K562 (cell line): ENCODE measurements at regions not wholly inside any gene's neighbourhood (a gene's known extent, or its start where the extent isn't known, plus 50 kb on each side); places are given as distances from the start of the nearest gene placed in this dataset.

Source experiments
- ATAC-seq: fragments of 200-7000 bp; cut with Tn5 transposase; 3 replicates; pipeline ENCODE4 v1.9.1; 2020; ENCODE audit warnings: moderate library complexity
- BruUV-seq: library from RNA; stranded (reverse); fragments of 400-500 nt; replicated peaks from 2 replicates; lab custom pipeline; 2021; lab: Mats Ljungman, UMichigan
- CTCF ChIA-PET: fragments of 300-600 bp; formaldehyde crosslinking; extraction: SDS; loops from one replicate; lab custom pipeline; 2021; ENCODE audit warnings: low intra/inter-chr PET ratio; lab: Yijun Ruan, JAX
- POLR2A ChIA-PET: fragments of 300-600, 350-650 bp; sonication (Branson Sonifier 250); formaldehyde crosslinking; extraction: SDS; loops from one replicate; lab custom pipeline; 2021; ENCODE audit warnings: antibody characterized with exemption, inconsistent platforms; lab: Yijun Ruan, JAX
- DNase-seq, 4 experiments: peaks; one replicate each; pipeline versions ENCODE4 v3.0.0 to v3.0.0-alpha.2; 2011 to 2018; ENCODE audit warnings: low spot score in 3 of 4, mixed read lengths in 3 of 4; ENCODE audit errors: extremely low read depth in 1 of 4
- FAIRE-seq: peaks from 2 replicates; lab custom pipeline; 2011; peaks lifted over from hg19 to GRCh38; lab: Jason Lieb, UNC
- H2AFZ ChIP-seq: 2 replicates; pipeline ENCODE4 v1.6.0; 2011; ENCODE audit warnings: low read depth, low read length, control low read depth, inconsistent platforms
- H3K27ac ChIP-seq: fragments of 200-600 bp; 3 replicates; pipeline ENCODE4 v1.8.0; 2011; ENCODE audit warnings: low read depth, mild to moderate bottlenecking, control low read depth, inconsistent platforms, low read length, moderate library complexity, mixed read lengths; ENCODE audit errors: extremely low read depth
- H3K27me3 ChIP-seq, 2 experiments: fragments of 300-600 bp in 1 of 2; 2 replicates in 1 of 2; 3 replicates in 1 of 2; pipeline versions ENCODE4 v1.6.0 to v1.8.0; 2011; ENCODE audit warnings: inconsistent platforms in 2 of 2, low read length in 2 of 2, mild to moderate bottlenecking in 1 of 2, mixed read lengths in 1 of 2, moderate library complexity in 1 of 2; ENCODE audit not compliant: control insufficient read depth in 2 of 2, insufficient read depth in 2 of 2
- H3K36me3 ChIP-seq: fragments of 300-600 bp; 3 replicates; pipeline ENCODE4 v1.8.0; 2011; ENCODE audit warnings: mild to moderate bottlenecking, low read length, inconsistent platforms; ENCODE audit not compliant: control insufficient read depth, insufficient read depth
- H3K4me1 ChIP-seq, 2 experiments: fragments of 200-600 bp in 1 of 2; replicated peaks in 1 of 2; 2 replicates in 1 of 2; 3 replicates in 1 of 2; pipeline versions ENCODE4 v1.5.1 to v1.8.0; 2011; ENCODE audit warnings: inconsistent platforms in 2 of 2, low read length in 2 of 2, mild to moderate bottlenecking in 1 of 2, mixed read lengths in 1 of 2, moderate library complexity in 1 of 2; ENCODE audit not compliant: control insufficient read depth in 2 of 2, insufficient read depth in 2 of 2
- H3K4me2 ChIP-seq: 2 replicates; pipeline ENCODE4 v1.6.1; 2011; ENCODE audit warnings: low read length, control low read depth, inconsistent platforms, mixed read lengths; ENCODE audit not compliant: insufficient read depth
- H3K4me3 ChIP-seq: fragments of 200-600 bp; sonication (generic), shearing (Covaris generic); 2 replicates; pipeline ENCODE4 v1.5.1; 2016; ENCODE audit warnings: control low read depth, inconsistent platforms
- H3K79me2 ChIP-seq: fragments of 200-600 bp; 3 replicates; pipeline ENCODE4 v1.8.0; 2011; ENCODE audit warnings: low read length, inconsistent platforms; ENCODE audit not compliant: control insufficient read depth, insufficient read depth
- H3K9ac ChIP-seq, 2 experiments: 2 replicates each; pipeline versions ENCODE4 v1.6.0 to v1.6.1; 2011; ENCODE audit warnings: low read depth in 2 of 2, low read length in 2 of 2, control low read depth in 1 of 2, inconsistent platforms in 1 of 2, mild to moderate bottlenecking in 1 of 2, mixed read lengths in 1 of 2; ENCODE audit not compliant: insufficient read depth in 1 of 2
- H3K9me1 ChIP-seq: one replicate; pipeline ENCODE4 v1.6.0; 2011; ENCODE audit warnings: inconsistent platforms, mild to moderate bottlenecking, low read length, moderate library complexity; ENCODE audit not compliant: control insufficient read depth, insufficient read depth
- H3K9me3 ChIP-seq: replicated peaks from 2 replicates; pipeline ENCODE4 v1.5.1; 2011; ENCODE audit warnings: low read depth, low read length, inconsistent platforms; ENCODE audit not compliant: control insufficient read depth, insufficient read depth
- H4K20me1 ChIP-seq: replicated peaks from 2 replicates; pipeline ENCODE4 v1.6.1; 2011; ENCODE audit warnings: low read length, inconsistent platforms, mixed read lengths; ENCODE audit not compliant: control insufficient read depth, insufficient read depth
- CCNT2 ChIP-seq: IDR thresholded peaks from 2 replicates; pipeline ENCODE4 v1.6.1; 2011; ENCODE audit warnings: borderline replicate concordance, low read depth, mild to moderate bottlenecking, moderate library complexity, mixed read lengths, low read length; ENCODE audit not compliant: insufficient read length; ENCODE audit errors: extremely low read depth
- NBN ChIP-seq: fragments of 450-650 bp; IDR thresholded peaks from 2 replicates; pipeline ENCODE4 v1.6.1; 2016; ENCODE audit warnings: low read depth, mild to moderate bottlenecking
- ZC3H11A ChIP-seq: IDR thresholded peaks from 2 replicates; pipeline ENCODE4 v1.6.1; 2012; ENCODE audit warnings: low read depth, low read length, improper control_type of control experiment
- ZNF561 ChIP-seq: fragments of 450-650 bp; formaldehyde crosslinking; conservative IDR thresholded peaks from 2 replicates; pipeline ENCODE4 v1.4.0; 2020; ENCODE audit warnings: mild to moderate bottlenecking, moderate library complexity
- in situ Hi-C: fragments of 300-500 bp; cut with MboI; formaldehyde crosslinking; loops from 4 replicates; pipeline ENCODE4 v1.15.0; 2018; ENCODE audit warnings: inconsistent platforms, mixed read lengths
- intact Hi-C: fragments of 100-400 bp; cut with micrococcal nuclease; formaldehyde crosslinking; loops from 2 replicates; pipeline ENCODE4 v1.14.2; 2022
- TF ChIP-seq, protein P1 (sequence below): fragments of 250-450 bp; sonication (Bioruptor Pico); IDR thresholded peaks from 2 replicates; pipeline ENCODE4 v1.9.0; 2021; ENCODE audit warnings: mild to moderate bottlenecking, inconsistent platforms

DNA sequence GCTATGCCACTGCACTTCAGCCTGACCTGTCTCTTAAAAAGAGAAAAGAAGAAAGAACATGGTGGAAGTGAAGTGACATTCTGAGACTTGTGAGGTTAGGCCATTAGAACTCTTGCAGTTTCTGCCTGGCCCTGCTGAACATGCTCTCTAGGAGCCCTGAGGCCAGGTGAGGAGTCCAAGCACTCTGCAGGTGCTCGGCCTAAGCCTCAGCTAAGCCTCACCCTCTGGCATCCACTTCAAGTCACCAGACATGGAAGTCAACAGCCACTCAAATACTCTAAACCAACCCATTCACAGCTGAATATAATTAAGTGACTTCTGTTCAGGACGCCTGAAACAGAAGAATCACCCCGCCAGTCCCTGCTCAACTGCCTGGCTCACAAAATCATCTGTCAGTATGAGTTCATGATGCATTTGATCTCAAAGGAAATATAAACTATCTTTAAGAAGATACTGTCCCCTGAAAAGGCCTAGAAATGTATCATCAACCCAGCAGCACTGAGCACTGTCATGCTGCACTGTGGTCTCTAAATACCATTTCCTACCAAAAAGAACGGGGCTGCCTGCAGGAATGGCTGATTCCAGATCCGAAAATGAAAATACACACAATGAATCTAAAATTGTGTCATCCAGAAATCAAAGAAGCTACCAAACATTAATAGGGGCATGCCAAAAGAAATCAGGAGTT lies 118.8 kb downstream of the PSMG1 start (continued):
- TF ChIP-seq, protein P1, sequence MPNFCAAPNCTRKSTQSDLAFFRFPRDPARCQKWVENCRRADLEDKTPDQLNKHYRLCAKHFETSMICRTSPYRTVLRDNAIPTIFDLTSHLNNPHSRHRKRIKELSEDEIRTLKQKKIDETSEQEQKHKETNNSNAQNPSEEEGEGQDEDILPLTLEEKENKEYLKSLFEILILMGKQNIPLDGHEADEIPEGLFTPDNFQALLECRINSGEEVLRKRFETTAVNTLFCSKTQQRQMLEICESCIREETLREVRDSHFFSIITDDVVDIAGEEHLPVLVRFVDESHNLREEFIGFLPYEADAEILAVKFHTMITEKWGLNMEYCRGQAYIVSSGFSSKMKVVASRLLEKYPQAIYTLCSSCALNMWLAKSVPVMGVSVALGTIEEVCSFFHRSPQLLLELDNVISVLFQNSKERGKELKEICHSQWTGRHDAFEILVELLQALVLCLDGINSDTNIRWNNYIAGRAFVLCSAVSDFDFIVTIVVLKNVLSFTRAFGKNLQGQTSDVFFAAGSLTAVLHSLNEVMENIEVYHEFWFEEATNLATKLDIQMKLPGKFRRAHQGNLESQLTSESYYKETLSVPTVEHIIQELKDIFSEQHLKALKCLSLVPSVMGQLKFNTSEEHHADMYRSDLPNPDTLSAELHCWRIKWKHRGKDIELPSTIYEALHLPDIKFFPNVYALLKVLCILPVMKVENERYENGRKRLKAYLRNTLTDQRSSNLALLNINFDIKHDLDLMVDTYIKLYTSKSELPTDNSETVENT (CRISPR knock-in tag) = no peak
- TF ChIP-seq NBN = no peak

DNA sequence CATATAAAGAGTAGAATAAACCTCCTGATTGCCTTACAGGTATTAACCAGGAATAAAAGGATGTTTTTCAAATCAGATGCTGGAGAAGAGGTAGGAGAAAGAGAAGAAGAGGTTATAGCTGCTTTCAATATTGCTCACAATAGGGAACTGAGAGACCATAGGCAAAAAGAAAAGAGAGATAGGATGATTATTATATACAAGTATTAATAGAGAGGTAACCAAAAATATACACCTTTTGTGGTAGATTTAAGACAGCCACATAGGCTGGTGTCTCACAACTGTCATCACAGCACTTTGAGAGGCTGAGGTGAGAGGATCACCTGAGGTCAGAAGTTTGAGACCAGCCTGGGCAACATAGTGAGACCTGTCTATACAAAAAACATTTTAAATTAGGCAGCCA lies 119.7 kb downstream of the PSMG1 start:
- no TSS peak for BruUV-seq
- POLR2A ChIA-PET = interaction anchor here (0.6 kb wide), 2 partner anchors 180 to 319 kb away, joined by 3 to 4 read pairs; no protein-coding TSS in a partner anchor
- Histone ChIP-seq H3K9ac (no peak overlapping the region), H3K9me1 (no peaks in the 10 kb centered on the region), H3K4me2 (no peak overlapping the region), H4K20me1 (0 out of 2 replicates have a peak, but pooled peaks cover 8% of the 10 kb centered on the region), H3K4me1 (no peaks in the 10 kb centered on the region), H2AFZ (no peak overlapping the region), H3K9me3 (no peaks in the 10 kb centered on the region), H3K27ac (no peak overlapping the region), H3K79me2 (no peaks in the 10 kb centered on the region), H3K36me3 (no peaks in the 10 kb centered on the region), H3K27me3 (peaks cover 31 to 51% of the 10 kb centered on the region in 2 experiments), H3K4me3 (no peak overlapping the region)
- no peak for TF ChIP-seq CCNT2
- no peak for TF ChIP-seq ZNF561 (CRISPR knock-in tag)
- no peak for TF ChIP-seq ZC3H11A
- ATAC-seq (no peak), DNase-seq (no peak), FAIRE-seq (no peak)
- intact Hi-C loops = no loop called here
- in situ Hi-C loops = no loop called here
- CTCF ChIA-PET = no interaction called here
